ENCODE measurements at regions not wholly inside any gene's neighbourhood (a gene's known extent, or its start where the extent isn't known, plus 50 kb on each side); places are given as distances from the start of the nearest gene placed in this dataset.

DNA sequence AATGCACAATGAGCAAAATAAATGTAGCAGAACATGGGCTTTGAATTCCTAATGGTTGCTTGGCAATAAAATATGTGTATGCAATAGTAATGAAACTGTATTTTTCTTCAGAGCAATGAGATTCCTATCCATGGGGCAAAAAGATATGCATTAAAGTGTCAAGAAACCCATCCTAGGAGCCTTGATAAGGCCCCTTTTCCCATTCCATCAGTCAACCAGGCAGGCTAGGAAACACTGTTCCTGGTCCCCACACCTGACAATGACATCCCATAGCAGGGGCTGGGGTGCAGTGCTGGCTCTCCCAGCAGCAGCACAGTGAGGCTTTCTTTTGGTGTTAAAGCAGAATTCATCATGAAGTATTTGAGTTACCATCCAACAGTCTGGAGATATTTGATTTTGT, 113.3 kb upstream of the AGTR1 start:
- Histone ChIP-seq H3K4me1 (no peaks in the 10 kb centered on the region), H3K27me3 (ENCODE audit: control insufficient read depth, insufficient read depth, low read length) (no peaks in the 10 kb centered on the region), H3K9me3 (ENCODE audit: control insufficient read depth, low read length) (no peaks in the 10 kb centered on the region), H3K4me3 (ENCODE audit: low read depth, low read length) (no peak overlapping the region), H3K36me3 (ENCODE audit: control insufficient read depth, insufficient read depth, low read length) (no peaks in the 10 kb centered on the region), H3K27ac (no peak overlapping the region), H3K4me2 (ENCODE audit: low read length) (no peak overlapping the region), H3K79me2 (no peaks in the 10 kb centered on the region), H3K9ac (no peak overlapping the region), H2AFZ (no peak overlapping the region)
- TF ChIP-seq, protein P1, sequence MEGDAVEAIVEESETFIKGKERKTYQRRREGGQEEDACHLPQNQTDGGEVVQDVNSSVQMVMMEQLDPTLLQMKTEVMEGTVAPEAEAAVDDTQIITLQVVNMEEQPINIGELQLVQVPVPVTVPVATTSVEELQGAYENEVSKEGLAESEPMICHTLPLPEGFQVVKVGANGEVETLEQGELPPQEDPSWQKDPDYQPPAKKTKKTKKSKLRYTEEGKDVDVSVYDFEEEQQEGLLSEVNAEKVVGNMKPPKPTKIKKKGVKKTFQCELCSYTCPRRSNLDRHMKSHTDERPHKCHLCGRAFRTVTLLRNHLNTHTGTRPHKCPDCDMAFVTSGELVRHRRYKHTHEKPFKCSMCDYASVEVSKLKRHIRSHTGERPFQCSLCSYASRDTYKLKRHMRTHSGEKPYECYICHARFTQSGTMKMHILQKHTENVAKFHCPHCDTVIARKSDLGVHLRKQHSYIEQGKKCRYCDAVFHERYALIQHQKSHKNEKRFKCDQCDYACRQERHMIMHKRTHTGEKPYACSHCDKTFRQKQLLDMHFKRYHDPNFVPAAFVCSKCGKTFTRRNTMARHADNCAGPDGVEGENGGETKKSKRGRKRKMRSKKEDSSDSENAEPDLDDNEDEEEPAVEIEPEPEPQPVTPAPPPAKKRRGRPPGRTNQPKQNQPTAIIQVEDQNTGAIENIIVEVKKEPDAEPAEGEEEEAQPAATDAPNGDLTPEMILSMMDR (IDR thresholded peaks at IDR 0.05), result no peak

DNA sequence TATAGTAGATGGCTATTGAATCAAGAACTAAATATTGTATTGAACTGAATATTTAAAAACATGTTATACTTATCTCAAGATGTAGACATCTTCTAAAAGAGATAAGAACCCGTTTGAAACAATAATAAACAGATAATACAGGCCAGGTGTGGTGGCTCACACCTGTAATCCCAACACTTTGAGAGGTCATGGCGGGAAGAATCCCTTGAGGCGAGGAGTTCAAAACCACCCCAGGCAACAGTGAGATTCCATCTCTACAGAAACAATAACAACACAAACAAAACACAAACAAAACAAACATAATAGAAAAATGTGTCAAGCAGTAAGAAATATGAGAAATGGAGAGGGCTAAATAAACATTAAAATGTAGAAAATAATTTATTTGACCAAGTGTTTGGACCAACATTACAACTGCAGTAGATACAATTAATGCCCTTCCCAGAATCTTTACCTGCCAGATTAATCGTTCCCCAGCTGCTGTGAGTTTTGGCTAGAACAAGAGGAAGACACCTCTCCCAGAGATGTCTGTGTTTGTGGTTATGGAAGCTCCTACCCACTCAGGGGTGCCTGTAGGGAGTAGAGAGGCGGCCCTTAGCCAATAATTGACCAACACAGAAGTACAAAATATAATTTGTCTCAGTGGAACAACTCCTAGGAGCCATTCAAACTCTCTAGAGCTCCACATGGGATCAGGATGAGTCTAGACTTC, 111.9 kb upstream of the AGTR1 start:
- no peaks in the 10 kb centered on the region for H3K79me2 ChIP-seq
- TF ChIP-seq, protein P1 (IDR thresholded peaks at IDR 0.05), result no peak
- no peak overlapping the region for H2AFZ ChIP-seq
- H3K4me2 ChIP-seq (ENCODE audit: low read length), result no peak overlapping the region
- no peaks in the 10 kb centered on the region for H3K36me3 ChIP-seq (ENCODE audit: control insufficient read depth, insufficient read depth, low read length)
- no peak overlapping the region for H3K27ac ChIP-seq
- no peaks in the 10 kb centered on the region for H3K9me3 ChIP-seq (ENCODE audit: control insufficient read depth, low read length)
- no peaks in the 10 kb centered on the region for H3K27me3 ChIP-seq (ENCODE audit: control insufficient read depth, insufficient read depth, low read length)
- no peak overlapping the region for H3K4me3 ChIP-seq (ENCODE audit: low read depth, low read length)
- no peaks in the 10 kb centered on the region for H3K4me1 ChIP-seq
- no peak overlapping the region for H3K9ac ChIP-seq

DNA sequence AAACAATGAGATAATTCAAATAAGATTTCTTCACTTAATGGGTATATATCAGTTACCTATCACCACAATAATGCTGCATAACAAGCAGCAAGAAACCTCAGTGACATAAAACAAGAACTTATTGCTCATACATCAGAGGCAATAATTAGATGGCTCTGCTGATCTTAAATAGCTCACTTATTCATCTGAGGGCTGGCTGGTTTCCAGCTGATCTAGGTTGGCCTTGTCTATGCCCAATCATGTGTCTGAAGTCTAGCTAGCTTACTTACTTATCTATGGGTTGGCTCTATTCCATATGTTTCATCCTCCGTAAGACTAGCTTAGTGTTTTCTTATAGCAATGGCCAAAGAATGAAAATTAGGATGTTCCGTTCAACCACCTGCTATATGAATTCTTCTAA, 109.4 kb upstream of the AGTR1 start:
- Histone ChIP-seq H3K4me3 (ENCODE audit: low read depth, low read length) (no peak overlapping the region), H3K27me3 (ENCODE audit: control insufficient read depth, insufficient read depth, low read length) (no peaks in the 10 kb centered on the region), H3K9ac (no peak overlapping the region), H3K9me3 (ENCODE audit: control insufficient read depth, low read length) (no peaks in the 10 kb centered on the region), H2AFZ (no peak overlapping the region), H3K36me3 (ENCODE audit: control insufficient read depth, insufficient read depth, low read length) (no peaks in the 10 kb centered on the region), H3K79me2 (no peaks in the 10 kb centered on the region), H3K4me1 (no peaks in the 10 kb centered on the region), H3K4me2 (ENCODE audit: low read length) (no peak overlapping the region), H3K27ac (no peak overlapping the region)
- TF ChIP-seq, protein P1 (IDR thresholded peaks at IDR 0.05), result no peak

DNA sequence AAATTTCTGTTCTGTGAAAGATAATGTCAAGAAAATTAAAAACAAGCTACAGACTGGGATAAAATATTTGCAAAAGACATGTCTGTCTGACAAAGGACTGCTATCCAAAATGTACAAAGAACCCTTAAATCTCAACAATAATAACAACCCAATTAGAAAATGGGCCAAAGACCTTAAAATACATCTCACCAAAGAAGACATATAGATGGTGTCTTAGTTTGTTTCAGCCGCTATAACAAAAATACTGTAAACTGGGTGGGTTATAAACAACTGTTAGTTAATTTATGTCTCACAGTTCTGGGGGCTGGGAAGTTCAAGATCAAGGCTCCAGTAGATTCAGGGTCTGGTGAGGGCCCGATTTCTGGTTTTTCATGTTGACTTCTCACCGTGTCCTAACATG, 106.2 kb upstream of the AGTR1 start:
- Histone ChIP-seq H3K9ac (no peak overlapping the region), H3K27me3 (ENCODE audit: control insufficient read depth, insufficient read depth, low read length) (no peaks in the 10 kb centered on the region), H3K79me2 (no peaks in the 10 kb centered on the region), H3K4me1 (no peaks in the 10 kb centered on the region), H3K36me3 (ENCODE audit: control insufficient read depth, insufficient read depth, low read length) (no peaks in the 10 kb centered on the region), H3K4me2 (ENCODE audit: low read length) (no peak overlapping the region), H3K4me3 (ENCODE audit: low read depth, low read length) (no peak overlapping the region), H3K27ac (no peak overlapping the region), H2AFZ (no peak overlapping the region), H3K9me3 (ENCODE audit: control insufficient read depth, low read length) (no peaks in the 10 kb centered on the region)
- TF ChIP-seq, protein P1 (IDR thresholded peaks at IDR 0.05), result no peak

DNA sequence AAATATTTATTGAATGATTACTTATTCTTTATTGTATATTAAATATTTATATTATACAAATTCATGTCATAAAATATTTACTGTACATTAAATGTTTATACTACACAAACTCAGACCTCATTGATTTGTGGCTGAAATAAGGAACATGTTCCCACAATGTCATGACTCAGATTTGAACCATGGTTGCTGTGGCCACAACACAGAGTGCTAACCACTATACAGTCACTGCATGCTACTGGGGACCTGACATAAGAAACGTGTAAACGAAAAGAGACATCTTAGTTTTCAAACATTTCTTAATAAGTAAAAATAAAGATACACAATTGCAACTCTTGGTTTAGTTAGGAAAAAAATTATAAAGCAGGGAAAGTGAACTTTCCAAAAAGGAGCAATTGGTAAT, 99.1 kb upstream of the AGTR1 start:
- Histone ChIP-seq H3K4me2 (ENCODE audit: low read length) (no peak overlapping the region), H3K36me3 (ENCODE audit: control insufficient read depth, insufficient read depth, low read length) (no peaks in the 10 kb centered on the region), H2AFZ (no peak overlapping the region), H3K9ac (no peak overlapping the region), H3K9me3 (ENCODE audit: control insufficient read depth, low read length) (no peaks in the 10 kb centered on the region), H3K27me3 (ENCODE audit: control insufficient read depth, insufficient read depth, low read length) (no peaks in the 10 kb centered on the region), H3K79me2 (no peaks in the 10 kb centered on the region), H3K4me3 (ENCODE audit: low read depth, low read length) (no peak overlapping the region), H3K27ac (no peak overlapping the region), H3K4me1 (no peaks in the 10 kb centered on the region)
- TF ChIP-seq, protein P1 (IDR thresholded peaks at IDR 0.05), result no peak

Data from parathyroid adenoma (tissue), 2 donors.